ENCODE measurements at regions not wholly inside any gene's neighbourhood (a gene's known extent, or its start where the extent isn't known, plus 50 kb on each side); places are given as distances from the start of the nearest gene placed in this dataset.

DNA sequence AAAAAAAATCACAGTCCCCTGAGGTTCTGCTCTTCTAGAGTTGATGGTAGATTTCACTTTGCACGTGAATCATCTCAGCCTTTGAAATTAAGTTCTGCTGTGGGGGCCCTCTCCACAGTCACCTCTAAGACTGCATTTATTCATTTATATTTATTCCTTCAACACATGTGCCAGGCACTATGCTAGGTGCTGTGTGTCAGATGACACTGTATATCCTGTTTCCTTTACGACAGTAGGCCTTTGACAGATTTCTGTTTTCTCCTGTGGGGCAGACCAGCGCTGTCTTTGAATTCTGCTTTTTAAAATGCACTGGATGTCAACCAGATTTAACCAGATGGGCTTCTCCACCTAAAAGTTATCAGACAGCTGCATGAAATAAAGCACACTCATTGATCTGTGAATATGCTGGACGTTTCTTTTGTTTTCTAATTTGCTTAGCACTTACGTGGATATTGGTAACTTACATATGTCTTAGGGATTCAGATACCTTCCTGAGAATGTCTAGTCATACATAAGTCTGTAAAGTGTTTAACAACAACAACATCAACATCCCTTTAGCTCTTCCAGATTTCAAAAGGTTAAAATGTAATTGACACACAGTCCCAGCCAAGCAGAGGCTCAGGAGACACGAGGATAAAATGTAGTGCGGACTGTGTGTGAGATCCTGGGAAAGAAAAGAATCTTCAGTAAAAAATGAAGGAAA, 525.5 kb upstream of the MCTP2 start:
- no peak overlapping the region for H3K27ac Mint-ChIP-seq
- H3K9me3 Mint-ChIP-seq: no peaks in the 10 kb centered on the region
- H3K36me3 Mint-ChIP-seq (ENCODE audit: low read depth): no peaks in the 10 kb centered on the region
- no peaks in the 10 kb centered on the region for H3K27me3 Mint-ChIP-seq (ENCODE audit: low read depth)
- no peak overlapping the region for H3K4me3 Mint-ChIP-seq
- no peaks in the 10 kb centered on the region for H3K4me1 Mint-ChIP-seq (ENCODE audit: low read depth)

DNA sequence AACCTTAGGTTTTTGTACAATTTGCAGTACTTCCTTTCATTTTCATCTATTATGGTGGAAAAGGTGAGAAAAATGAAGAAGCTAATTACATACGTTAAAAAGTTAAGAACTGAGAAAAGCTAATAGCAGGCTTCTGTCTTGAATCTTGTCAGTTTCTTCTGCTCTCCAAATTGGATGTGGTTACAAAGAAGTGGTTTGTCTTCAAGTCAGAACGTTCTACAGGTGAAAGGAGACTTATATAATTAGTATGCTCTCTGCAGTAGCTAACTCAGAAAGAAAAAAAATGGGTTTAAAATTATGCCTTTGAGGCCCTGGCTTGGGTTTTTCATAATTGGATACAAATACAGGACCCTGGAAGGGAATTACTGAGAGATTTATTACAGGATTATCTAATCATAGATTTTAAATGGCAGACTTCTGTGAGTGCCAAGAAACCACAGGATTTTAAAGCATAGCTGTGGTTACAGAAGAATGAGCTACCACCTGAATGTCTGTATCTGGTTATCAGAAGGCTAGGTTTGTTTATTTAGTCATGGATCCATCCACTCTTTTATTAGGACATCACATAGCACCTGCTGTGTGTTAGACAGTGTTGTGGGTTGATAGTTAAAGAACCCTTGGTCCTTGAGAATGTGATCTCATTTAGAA, 528.1 kb upstream of the MCTP2 start:
- Mint-ChIP-seq H3K9me3 (no peaks in the 10 kb centered on the region), H3K4me3 (no peak overlapping the region), H3K36me3 (ENCODE audit: low read depth) (no peaks in the 10 kb centered on the region), H3K4me1 (ENCODE audit: low read depth) (no peaks in the 10 kb centered on the region), H3K27me3 (ENCODE audit: low read depth) (no peaks in the 10 kb centered on the region), H3K27ac (no peak overlapping the region)

DNA sequence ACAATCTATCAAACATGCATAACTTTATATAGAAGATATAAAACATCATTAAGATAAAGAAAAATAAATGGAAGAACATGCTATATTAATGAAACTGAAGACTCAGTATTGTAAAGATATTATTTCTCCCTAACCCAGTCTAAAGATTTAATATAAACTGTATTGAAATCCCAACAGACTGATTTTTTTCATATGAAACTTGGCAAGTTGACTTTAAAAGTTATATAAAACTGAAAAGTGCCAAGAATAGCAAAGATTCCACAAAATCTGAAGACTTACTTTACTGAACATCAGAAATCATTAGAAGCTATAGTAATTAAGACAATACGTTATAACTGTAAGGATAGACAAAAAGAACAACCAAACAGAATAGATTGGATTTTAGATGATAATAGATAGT, 531.3 kb upstream of the MCTP2 start:
- Mint-ChIP-seq H3K27ac (no peak overlapping the region), H3K9me3 (no peaks in the 10 kb centered on the region), H3K4me3 (no peak overlapping the region), H3K36me3 (ENCODE audit: low read depth) (no peaks in the 10 kb centered on the region), H3K4me1 (ENCODE audit: low read depth) (no peaks in the 10 kb centered on the region), H3K27me3 (ENCODE audit: low read depth) (no peaks in the 10 kb centered on the region)

DNA sequence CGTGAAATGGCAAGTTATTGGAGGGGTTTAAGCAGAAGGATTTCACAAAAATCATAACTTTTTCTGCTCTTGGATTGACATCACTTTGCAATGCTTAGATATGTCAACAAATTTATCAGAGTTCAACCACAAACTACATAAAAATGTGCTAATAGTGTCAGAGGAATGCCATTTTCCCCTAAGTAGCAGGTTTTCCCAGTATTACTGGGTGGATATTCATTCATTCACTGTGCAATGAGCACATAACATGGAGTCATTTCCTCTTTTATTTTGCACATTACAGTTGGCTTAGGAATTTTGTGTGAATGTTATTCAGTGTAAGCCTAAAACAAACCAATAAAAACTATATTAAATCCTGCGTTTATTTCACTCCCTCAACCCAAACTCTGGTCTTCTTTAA, 537.3 kb upstream of the MCTP2 start:
- Mint-ChIP-seq H3K4me1 (ENCODE audit: low read depth) (no peaks in the 10 kb centered on the region), H3K4me3 (no peak overlapping the region), H3K9me3 (no peaks in the 10 kb centered on the region), H3K27ac (no peak overlapping the region), H3K36me3 (ENCODE audit: low read depth) (no peaks in the 10 kb centered on the region), H3K27me3 (ENCODE audit: low read depth) (no peaks in the 10 kb centered on the region)

DNA sequence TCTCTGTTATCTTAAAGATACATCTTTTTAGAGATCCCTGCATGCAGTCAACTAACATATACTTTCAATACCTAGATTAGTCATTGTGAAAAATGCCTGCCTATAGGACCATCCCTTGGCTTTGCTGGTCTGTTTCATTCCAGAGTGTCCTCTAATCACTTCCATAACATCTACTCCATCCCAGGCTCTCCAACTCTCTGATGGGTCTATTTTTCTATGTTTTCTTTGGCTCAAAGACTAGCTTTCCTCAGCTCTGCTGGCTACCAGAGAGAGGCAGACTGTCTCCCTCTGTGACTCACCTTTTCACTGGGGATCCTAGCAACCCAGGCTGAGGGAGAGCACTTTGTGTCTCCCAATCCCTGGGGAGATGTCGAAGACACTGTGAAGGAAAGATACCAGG, 547.7 kb upstream of the MCTP2 start:
- no peaks in the 10 kb centered on the region for H3K36me3 Mint-ChIP-seq (ENCODE audit: low read depth)
- H3K27ac Mint-ChIP-seq: no peak overlapping the region
- H3K4me1 Mint-ChIP-seq (ENCODE audit: low read depth): no peaks in the 10 kb centered on the region
- H3K27me3 Mint-ChIP-seq (ENCODE audit: low read depth): no peaks in the 10 kb centered on the region
- H3K9me3 Mint-ChIP-seq: peaks cover 5% of the 10 kb centered on the region
- H3K4me3 Mint-ChIP-seq: no peak overlapping the region

DNA sequence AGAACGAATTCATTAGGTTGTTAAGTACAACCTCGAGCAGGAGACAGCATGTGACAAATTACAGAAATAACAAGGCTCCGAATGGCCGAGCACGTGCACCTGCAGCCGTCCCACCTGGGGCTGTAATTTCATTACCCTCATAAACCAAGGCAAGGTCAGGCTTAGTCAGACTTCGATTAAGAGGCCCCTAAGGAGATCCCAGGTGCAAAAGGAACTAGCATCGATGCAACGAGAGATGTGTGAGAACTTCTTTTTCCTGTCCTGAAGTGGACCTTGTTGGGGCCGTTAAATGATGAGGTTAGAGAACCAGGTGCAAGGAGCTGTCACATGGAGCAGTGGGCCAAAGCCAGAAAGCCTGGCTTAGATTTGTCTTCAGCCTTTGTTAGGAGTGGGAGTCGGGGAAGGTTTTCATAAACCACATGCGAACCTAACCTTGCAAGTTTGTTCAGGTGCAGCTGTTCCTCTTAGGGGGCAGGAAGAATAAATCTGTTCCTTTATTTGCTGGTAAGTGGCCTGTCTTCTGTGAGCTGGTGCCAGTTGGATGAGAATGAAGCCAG, 559.9 kb upstream of the MCTP2 start:
- no peaks in the 10 kb centered on the region for H3K27me3 Mint-ChIP-seq (ENCODE audit: low read depth)
- no peak overlapping the region for H3K4me3 Mint-ChIP-seq
- H3K9me3 Mint-ChIP-seq: no peaks in the 10 kb centered on the region
- no peaks in the 10 kb centered on the region for H3K36me3 Mint-ChIP-seq (ENCODE audit: low read depth)
- H3K4me1 Mint-ChIP-seq (ENCODE audit: low read depth): no peaks in the 10 kb centered on the region
- H3K27ac Mint-ChIP-seq: no peak overlapping the region

DNA sequence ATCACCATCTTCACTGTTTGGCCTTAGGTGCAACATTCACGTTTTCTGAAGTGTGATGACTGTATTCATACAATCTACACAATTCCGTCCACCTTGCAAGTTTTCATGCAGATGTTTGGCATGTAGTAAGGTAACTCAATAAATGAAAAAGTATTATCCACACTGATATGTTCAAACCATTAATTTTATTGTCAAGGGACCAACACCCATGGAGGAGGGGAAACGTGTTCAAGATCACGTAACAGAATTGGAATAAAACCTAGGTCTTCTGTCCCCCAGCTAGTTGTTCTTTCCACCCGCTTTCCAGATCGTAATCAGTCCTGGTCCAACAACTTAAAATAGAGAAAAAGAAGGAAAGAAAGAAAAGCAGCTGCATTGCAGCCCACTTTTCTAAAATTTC, 560.4 kb upstream of the MCTP2 start:
- no peaks in the 10 kb centered on the region for H3K36me3 Mint-ChIP-seq (ENCODE audit: low read depth)
- H3K27ac Mint-ChIP-seq: no peak overlapping the region
- H3K27me3 Mint-ChIP-seq (ENCODE audit: low read depth): no peaks in the 10 kb centered on the region
- no peaks in the 10 kb centered on the region for H3K9me3 Mint-ChIP-seq
- H3K4me1 Mint-ChIP-seq (ENCODE audit: low read depth): no peaks in the 10 kb centered on the region
- H3K4me3 Mint-ChIP-seq: no peak overlapping the region

- H3K4me1 Mint-ChIP-seq (ENCODE audit: low read depth): no peaks in the 10 kb centered on the region
Observed at GRCh38 chr15:93664213-93664956, 567.0 kb upstream of the MCTP2 start.

DNA sequence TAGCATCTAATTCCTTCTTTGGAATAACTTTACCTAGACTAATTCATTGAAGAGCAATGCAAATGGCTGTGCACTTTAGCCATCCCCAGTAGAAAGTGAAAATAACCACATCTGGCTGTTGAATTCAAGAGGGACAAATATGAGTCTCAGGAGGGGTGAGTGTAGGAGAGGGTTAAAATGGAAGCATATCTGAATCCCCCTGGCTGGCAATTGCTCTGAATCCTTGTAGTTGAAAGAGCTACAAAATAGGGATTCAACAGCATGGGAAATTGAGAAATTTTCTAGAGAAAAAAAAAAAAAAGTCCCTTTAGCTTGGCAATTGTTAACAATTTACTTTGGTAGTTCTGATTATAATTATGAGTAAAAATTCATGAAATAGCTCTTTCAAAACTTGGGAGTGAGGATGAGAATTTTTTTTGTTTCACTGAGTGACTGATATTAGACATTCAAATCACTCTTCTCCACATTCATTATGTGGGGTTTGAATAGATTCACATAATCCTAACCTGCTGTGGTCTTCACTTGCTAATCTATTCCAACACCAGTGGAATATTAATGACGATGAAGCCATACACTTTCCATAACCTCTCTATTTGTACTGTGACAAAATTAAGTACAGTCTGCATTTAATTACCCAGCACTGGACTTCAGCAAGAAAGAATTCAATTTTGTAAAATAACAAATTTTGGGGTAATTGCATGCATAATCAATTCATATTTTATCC, 569.0 kb upstream of the MCTP2 start:
- H3K27me3 Mint-ChIP-seq (ENCODE audit: low read depth): no peaks in the 10 kb centered on the region
- no peaks in the 10 kb centered on the region for H3K9me3 Mint-ChIP-seq
- no peaks in the 10 kb centered on the region for H3K4me1 Mint-ChIP-seq (ENCODE audit: low read depth)
- H3K4me3 Mint-ChIP-seq: no peak overlapping the region
- H3K27ac Mint-ChIP-seq: no peak overlapping the region
- H3K36me3 Mint-ChIP-seq (ENCODE audit: low read depth): no peaks in the 10 kb centered on the region

More at GRCh38 chr15:93664213-93664956, 567.0 kb upstream of the MCTP2 start:
- no peak overlapping the region for H3K4me3 Mint-ChIP-seq
- H3K9me3 Mint-ChIP-seq: no peaks in the 10 kb centered on the region
- H3K27ac Mint-ChIP-seq: no peak overlapping the region
- no peaks in the 10 kb centered on the region for H3K27me3 Mint-ChIP-seq (ENCODE audit: low read depth)
- H3K36me3 Mint-ChIP-seq (ENCODE audit: low read depth): no peaks in the 10 kb centered on the region

- H3K4me3 Mint-ChIP-seq: no peak overlapping the region
- no peaks in the 10 kb centered on the region for H3K36me3 Mint-ChIP-seq (ENCODE audit: low read depth)
- no peaks in the 10 kb centered on the region for H3K9me3 Mint-ChIP-seq
- H3K27ac Mint-ChIP-seq: no peak overlapping the region
- no peaks in the 10 kb centered on the region for H3K27me3 Mint-ChIP-seq (ENCODE audit: low read depth)
- H3K4me1 Mint-ChIP-seq (ENCODE audit: low read depth): no peaks in the 10 kb centered on the region
Observed at GRCh38 chr15:93658026-93658816, 569.2 kb upstream of the RGMA start.

- no peaks in the 10 kb centered on the region for H3K9me3 Mint-ChIP-seq
- no peak overlapping the region for H3K27ac Mint-ChIP-seq
- H3K27me3 Mint-ChIP-seq (ENCODE audit: low read depth): no peaks in the 10 kb centered on the region
- H3K4me1 Mint-ChIP-seq (ENCODE audit: low read depth): no peaks in the 10 kb centered on the region
- no peaks in the 10 kb centered on the region for H3K36me3 Mint-ChIP-seq (ENCODE audit: low read depth)
- H3K4me3 Mint-ChIP-seq: no peak overlapping the region
Observed at GRCh38 chr15:93656041-93656440, 567.0 kb upstream of the RGMA start.

- no peak overlapping the region for H3K4me3 Mint-ChIP-seq
- H3K27ac Mint-ChIP-seq: no peak overlapping the region
- no peaks in the 10 kb centered on the region for H3K9me3 Mint-ChIP-seq
- H3K36me3 Mint-ChIP-seq (ENCODE audit: low read depth): no peaks in the 10 kb centered on the region
- H3K27me3 Mint-ChIP-seq (ENCODE audit: low read depth): no peaks in the 10 kb centered on the region
- no peaks in the 10 kb centered on the region for H3K4me1 Mint-ChIP-seq (ENCODE audit: low read depth)
Observed at GRCh38 chr15:93649691-93650235, 560.8 kb upstream of the RGMA start.

DNA sequence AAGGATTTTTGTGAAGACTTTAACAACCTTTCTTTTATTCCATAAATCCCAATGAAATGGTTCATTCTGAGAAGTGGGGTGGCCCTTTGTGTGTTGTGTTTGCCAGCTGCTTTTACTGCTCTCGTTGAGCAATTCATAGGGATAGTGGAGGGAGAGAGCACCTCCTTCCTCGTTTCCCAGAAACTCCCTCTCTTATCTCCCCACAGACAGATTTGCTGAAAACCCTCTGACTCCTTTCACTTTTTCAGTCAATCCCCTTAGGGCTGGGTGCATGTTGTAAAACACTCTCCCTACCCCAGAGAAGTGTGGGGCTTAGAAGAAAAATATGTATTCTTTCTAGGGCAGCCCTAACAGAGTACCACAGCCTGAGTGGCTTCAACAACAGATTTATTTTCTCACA, 557.2 kb upstream of the RGMA start:
- Mint-ChIP-seq H3K9me3 (no peaks in the 10 kb centered on the region), H3K4me1 (ENCODE audit: low read depth) (no peaks in the 10 kb centered on the region), H3K36me3 (ENCODE audit: low read depth) (no peaks in the 10 kb centered on the region), H3K27me3 (ENCODE audit: low read depth) (no peaks in the 10 kb centered on the region), H3K27ac (no peak overlapping the region), H3K4me3 (no peak overlapping the region)
